ENCODE measurements at regions not wholly inside any gene's neighbourhood (a gene's known extent, or its start where the extent isn't known, plus 50 kb on each side); places are given as distances from the start of the nearest gene placed in this dataset.

DNA sequence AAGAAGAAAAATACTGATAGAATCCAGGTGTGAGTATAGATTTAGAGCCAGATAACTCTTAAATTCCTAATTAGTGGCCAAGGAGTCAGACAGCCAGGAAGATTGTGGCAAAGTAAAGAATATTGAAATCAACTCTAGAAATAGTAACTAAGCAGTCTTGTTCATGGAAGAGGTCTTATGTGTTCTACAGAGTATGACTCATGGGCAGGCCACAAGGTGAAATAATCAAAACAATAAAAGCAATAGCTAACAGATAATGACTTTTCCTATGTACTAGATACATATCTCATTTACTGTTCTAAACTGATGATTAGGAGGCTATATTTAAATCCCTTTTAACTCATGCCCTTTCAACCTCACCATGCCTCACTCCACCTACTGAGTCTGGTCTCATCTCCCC lies 227.4 kb upstream of the COL3A1 start:
- H3K4me3 ChIP-seq, result no peak overlapping the region
- no peaks in the 10 kb centered on the region for H3K9me3 ChIP-seq (replicated peaks in 1 of 11)
- H3K4me1 ChIP-seq, result no peaks in the 10 kb centered on the region
- no peak overlapping the region for H3K27ac ChIP-seq
- H3K27me3 ChIP-seq, result no peaks in the 10 kb centered on the region
- TF ChIP-seq Cebpa-rat (IDR thresholded peaks at IDR 0.05), result no peak
- no peak overlapping the region for H3K4me2 ChIP-seq
- no peaks in the 10 kb centered on the region for H4K20me1 ChIP-seq
- H3K36me3 ChIP-seq, result no peaks in the 10 kb centered on the region
- H3K9ac ChIP-seq, result no peak overlapping the region

DNA sequence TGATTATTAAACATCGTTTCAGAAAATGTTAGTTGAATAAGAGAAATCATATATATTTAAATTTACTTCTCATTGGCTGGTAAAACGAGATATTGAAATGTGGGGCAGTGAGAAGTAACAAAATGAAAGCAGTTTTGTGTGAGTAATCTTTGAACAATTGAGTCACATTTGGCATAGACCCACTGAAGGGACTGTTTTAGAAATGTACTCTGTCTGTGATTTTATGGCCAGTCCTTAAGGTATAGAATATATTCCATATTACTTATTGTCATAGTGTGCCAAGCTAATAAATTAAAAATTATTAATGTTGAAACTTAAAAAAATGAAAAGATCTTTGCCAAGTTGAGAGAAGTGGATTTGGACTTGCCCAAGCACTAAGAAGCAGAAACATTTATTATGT lies 222.4 kb upstream of the COL3A1 start:
- no peak overlapping the region for H3K9ac ChIP-seq
- H3K27ac ChIP-seq, result no peak overlapping the region
- no peak overlapping the region for H3K4me2 ChIP-seq
- no peaks in the 10 kb centered on the region for H3K27me3 ChIP-seq
- no peaks in the 10 kb centered on the region for H3K4me1 ChIP-seq
- no peaks in the 10 kb centered on the region for H4K20me1 ChIP-seq
- H3K36me3 ChIP-seq, result no peaks in the 10 kb centered on the region
- TF ChIP-seq Cebpa-rat (IDR thresholded peaks at IDR 0.05), result no peak
- no peak overlapping the region for H3K4me3 ChIP-seq
- peaks cover 0 to 13% (median 0%) of the 10 kb centered on the region in 11 experiments; a peak in 2 of 22 replicates for H3K9me3 ChIP-seq (replicated peaks in 1 of 11)

DNA sequence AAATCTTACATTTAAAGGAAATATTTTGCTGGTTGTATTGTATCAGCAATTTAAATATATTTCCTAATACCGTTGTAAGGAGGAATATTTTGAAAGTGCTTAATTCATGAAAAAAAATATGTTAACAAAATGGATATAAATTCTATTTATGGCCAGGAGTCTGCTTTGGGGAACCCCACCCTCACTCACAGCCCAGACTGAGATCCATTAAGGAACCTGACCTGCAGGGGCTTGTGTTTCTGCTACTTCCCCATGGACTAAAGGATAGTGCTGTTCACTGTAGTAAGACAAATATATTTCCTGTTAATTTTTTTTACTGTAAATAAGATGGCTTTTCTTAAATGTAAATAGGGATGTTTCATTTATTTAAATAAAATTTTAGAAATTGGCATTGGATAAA lies 221.9 kb upstream of the COL3A1 start:
- Histone ChIP-seq H4K20me1 (no peaks in the 10 kb centered on the region), H3K27me3 (no peaks in the 10 kb centered on the region), H3K36me3 (no peaks in the 10 kb centered on the region), H3K4me2 (no peak overlapping the region), H3K27ac (no peak overlapping the region), H3K9ac (no peak overlapping the region), H3K9me3 (replicated peaks in 1 of 11) (peaks cover 0 to 16% (median 0%) of the 10 kb centered on the region in 11 experiments; a peak in 2 of 22 replicates), H3K4me1 (no peaks in the 10 kb centered on the region), H3K4me3 (no peak overlapping the region)
- no peak for TF ChIP-seq Cebpa-rat (IDR thresholded peaks at IDR 0.05)

DNA sequence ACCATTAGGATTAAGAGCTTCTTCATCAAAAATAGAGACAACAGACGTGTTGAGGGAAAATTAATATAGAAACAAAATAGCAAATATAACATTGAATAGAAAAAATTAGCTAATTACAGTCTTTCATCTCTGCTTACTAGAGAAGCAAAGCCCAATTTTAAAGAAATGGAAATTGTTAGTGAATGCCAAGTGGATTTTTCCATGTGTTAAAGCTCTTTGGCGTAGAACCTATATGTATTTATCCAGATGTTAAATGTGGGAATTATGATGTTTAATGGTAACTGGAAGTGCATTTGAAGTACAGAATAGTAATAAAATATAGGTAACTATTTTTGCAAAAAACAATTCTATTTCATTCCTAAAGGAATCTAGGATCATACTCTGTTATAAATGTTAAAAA lies 212.0 kb upstream of the COL3A1 start:
- Histone ChIP-seq H3K9ac (no peak overlapping the region), H3K4me1 (no peaks in the 10 kb centered on the region), H3K4me2 (no peak overlapping the region), H3K27ac (no peak overlapping the region), H4K20me1 (no peaks in the 10 kb centered on the region), H3K36me3 (no peaks in the 10 kb centered on the region), H3K9me3 (replicated peaks in 1 of 11) (no peaks in the 10 kb centered on the region), H3K27me3 (no peaks in the 10 kb centered on the region), H3K4me3 (no peak overlapping the region)
- no peak for TF ChIP-seq Cebpa-rat (IDR thresholded peaks at IDR 0.05)

DNA sequence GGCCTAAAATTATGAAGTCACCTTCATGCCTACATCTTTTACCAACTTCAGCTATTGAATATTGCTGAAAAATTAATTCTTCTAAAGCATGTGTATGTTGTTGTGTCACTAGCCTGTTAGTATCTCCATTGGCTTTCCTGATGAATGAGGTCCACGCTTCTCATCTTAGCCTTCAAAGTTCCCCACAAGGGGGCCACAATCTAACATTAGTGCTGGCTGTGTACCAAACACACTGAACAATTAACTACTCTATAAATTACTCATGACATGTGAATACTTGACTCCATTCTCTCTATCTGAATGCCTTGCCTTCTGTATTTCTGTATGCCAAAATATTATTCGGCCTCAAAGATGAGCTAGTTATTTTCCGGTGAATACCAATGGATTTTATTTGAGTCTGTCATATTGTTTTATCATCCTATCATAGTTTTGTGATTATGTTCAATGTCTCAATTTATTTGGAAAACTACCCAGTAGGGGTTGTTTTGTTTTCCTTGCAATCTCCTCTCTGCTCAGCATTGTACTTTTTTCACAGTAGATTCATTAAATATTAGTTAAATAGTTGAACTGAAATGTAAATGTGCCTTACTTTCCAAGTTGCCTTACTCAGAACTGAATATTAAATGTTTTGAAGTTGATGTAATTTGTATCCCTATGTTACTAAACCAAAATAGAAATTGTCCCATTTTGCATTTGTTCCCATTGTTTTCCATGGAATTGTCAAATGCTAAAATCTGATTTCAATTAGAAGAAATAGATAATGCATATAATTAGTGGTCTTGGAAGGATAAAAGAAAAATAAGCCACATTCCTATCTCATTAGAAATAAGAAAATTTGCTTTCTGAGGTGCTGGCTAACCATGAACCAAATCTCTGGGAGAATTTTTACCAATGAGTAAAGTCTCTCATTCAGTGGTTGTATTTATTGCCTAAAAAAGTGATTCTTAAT lies 208.4 kb upstream of the COL3A1 start:
- H4K20me1 ChIP-seq, result no peaks in the 10 kb centered on the region
- H3K4me1 ChIP-seq, result no peaks in the 10 kb centered on the region
- no peak overlapping the region for H3K4me3 ChIP-seq
- no peaks in the 10 kb centered on the region for H3K9me3 ChIP-seq (replicated peaks in 1 of 11)
- H3K36me3 ChIP-seq, result no peaks in the 10 kb centered on the region
- no peaks in the 10 kb centered on the region for H3K27me3 ChIP-seq
- H3K4me2 ChIP-seq, result no peak overlapping the region
- TF ChIP-seq Cebpa-rat (IDR thresholded peaks at IDR 0.05), result no peak
- H3K27ac ChIP-seq, result no peak overlapping the region
- H3K9ac ChIP-seq, result no peak overlapping the region

DNA sequence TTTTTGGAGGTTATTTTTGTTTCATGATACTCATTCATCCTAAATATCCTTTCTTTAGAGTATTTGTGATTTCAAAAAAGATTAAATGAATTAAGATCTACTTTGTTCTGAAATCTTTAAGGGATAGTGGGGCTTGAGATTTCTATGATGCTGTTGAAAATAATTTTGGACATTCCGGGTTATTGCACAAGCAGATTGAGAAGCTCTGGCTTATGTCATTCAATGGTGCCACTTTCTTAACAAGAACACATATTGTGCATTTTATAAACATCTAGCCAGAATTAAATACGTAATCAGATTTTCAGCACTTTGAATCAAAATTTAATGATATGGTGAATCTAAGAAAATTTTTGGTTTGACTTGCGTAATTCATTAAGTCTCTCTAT lies 207.7 kb upstream of the COL3A1 start:
- H4K20me1 ChIP-seq, result no peaks in the 10 kb centered on the region
- no peaks in the 10 kb centered on the region for H3K27me3 ChIP-seq
- H3K36me3 ChIP-seq, result no peaks in the 10 kb centered on the region
- no peak for TF ChIP-seq Cebpa-rat (IDR thresholded peaks at IDR 0.05)
- no peaks in the 10 kb centered on the region for H3K9me3 ChIP-seq (replicated peaks in 1 of 11)
- no peak overlapping the region for H3K27ac ChIP-seq
- H3K4me3 ChIP-seq, result no peak overlapping the region
- no peaks in the 10 kb centered on the region for H3K4me1 ChIP-seq
- H3K9ac ChIP-seq, result no peak overlapping the region
- H3K4me2 ChIP-seq, result no peak overlapping the region

DNA sequence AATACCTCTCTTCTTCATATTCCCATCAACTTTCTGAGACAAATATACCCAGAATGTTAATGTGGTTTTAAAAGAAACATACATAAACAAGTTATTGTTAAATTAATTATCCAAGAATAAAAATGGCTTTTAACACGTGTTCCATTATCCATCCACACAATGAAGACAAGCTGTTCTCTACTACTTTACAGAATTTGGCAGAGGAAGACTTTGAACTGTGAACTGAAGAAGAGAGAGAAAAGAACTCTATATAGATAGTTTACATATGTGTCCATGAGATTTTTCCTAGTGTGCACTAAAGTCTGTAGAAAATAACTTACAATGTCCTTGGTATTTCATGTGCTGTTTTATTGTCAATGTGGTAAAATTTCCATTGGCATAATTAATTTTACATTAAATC lies 207.0 kb upstream of the COL3A1 start:
- Histone ChIP-seq H3K4me2 (no peak overlapping the region), H3K27me3 (no peaks in the 10 kb centered on the region), H3K4me1 (no peaks in the 10 kb centered on the region), H4K20me1 (no peaks in the 10 kb centered on the region), H3K9me3 (replicated peaks in 1 of 11) (no peaks in the 10 kb centered on the region), H3K36me3 (no peaks in the 10 kb centered on the region), H3K4me3 (no peak overlapping the region), H3K9ac (no peak overlapping the region), H3K27ac (no peak overlapping the region)
- TF ChIP-seq Cebpa-rat (IDR thresholded peaks at IDR 0.05), result no peak

DNA sequence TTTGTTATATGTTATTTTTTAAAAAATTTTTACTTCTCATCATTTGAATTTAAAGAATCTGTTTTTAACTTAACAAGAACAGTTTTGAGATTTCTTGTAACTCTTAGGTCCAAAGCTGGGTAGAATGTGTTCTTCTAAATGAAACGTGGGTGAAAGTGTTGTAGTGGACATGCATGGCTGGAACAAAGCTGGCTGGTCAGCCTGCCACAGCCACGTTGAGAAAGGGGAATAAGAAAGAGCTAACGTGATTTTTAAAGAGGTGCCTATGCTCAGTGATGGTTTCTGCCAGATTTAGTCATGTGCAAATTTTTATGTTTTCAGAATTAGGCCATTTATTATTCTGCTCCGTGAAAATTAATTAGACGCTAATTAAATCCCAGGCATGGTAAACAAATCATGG lies 203.9 kb upstream of the COL3A1 start:
- Histone ChIP-seq H3K27ac (no peak overlapping the region), H3K36me3 (no peaks in the 10 kb centered on the region), H3K4me1 (no peaks in the 10 kb centered on the region), H3K4me3 (no peak overlapping the region), H3K27me3 (no peaks in the 10 kb centered on the region), H3K4me2 (no peak overlapping the region), H4K20me1 (no peaks in the 10 kb centered on the region), H3K9ac (no peak overlapping the region), H3K9me3 (replicated peaks in 1 of 11) (no peaks in the 10 kb centered on the region)
- no peak for TF ChIP-seq Cebpa-rat (IDR thresholded peaks at IDR 0.05)

DNA sequence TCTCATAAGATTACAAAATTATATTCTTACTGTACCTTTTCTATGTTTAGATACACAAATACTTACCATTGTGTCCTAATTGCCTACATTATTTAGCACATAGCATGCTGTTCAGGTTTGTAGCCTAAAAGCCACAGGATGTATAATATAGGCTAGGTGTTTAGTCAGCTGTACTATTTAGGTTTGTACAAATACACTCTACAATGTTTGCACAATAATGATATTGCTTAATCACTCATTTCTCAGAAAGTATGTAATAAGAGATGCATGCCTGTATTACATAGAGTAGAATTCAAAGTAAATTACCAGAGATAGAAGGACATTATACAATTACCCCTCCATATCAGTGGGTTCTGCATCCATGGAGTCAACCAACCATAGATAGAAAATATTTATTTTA lies 201.1 kb upstream of the COL3A1 start:
- Histone ChIP-seq H4K20me1 (no peaks in the 10 kb centered on the region), H3K4me2 (no peak overlapping the region), H3K4me1 (no peaks in the 10 kb centered on the region), H3K27me3 (no peaks in the 10 kb centered on the region), H3K9ac (no peak overlapping the region), H3K9me3 (replicated peaks in 1 of 11) (no peaks in the 10 kb centered on the region), H3K36me3 (no peaks in the 10 kb centered on the region), H3K4me3 (no peak overlapping the region), H3K27ac (no peak overlapping the region)
- TF ChIP-seq Cebpa-rat (IDR thresholded peaks at IDR 0.05), result no peak

DNA sequence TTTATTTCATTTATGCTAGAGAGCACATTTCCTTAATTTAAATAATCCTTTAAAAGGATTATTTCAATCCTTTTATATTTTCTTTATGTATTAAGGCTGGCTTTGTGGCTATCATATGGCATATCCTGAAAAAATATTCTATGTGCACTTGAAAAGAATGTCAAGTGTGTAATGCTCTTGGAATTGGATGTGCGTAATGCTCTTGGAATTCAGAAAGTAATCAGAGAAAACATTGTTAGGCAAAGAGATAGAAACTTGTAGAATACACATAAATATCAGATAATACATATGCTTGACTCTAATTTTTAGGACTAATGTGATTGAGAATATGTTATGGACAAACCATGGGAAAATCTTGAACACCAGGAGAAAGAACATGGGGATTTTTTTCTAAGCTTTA lies 197.5 kb upstream of the COL3A1 start:
- no peak for TF ChIP-seq Cebpa-rat (IDR thresholded peaks at IDR 0.05)
- H3K4me2 ChIP-seq, result no peak overlapping the region
- H4K20me1 ChIP-seq, result no peaks in the 10 kb centered on the region
- no peak overlapping the region for H3K9ac ChIP-seq
- no peaks in the 10 kb centered on the region for H3K4me1 ChIP-seq
- no peak overlapping the region for H3K27ac ChIP-seq
- H3K27me3 ChIP-seq, result no peaks in the 10 kb centered on the region
- H3K36me3 ChIP-seq, result no peaks in the 10 kb centered on the region
- no peaks in the 10 kb centered on the region for H3K9me3 ChIP-seq (replicated peaks in 1 of 11)
- no peak overlapping the region for H3K4me3 ChIP-seq

Data from BLaER1 treated with 17β-estradiol and CSF1 and Interleukin-3, amounts not matched to agents 10 nM and 100 nM (cell line).